Pancreas (tissue), 10 donors: ENCODE measurements at regions not wholly inside any gene's neighbourhood (a gene's known extent, or its start where the extent isn't known, plus 50 kb on each side); places are given as distances from the start of the nearest gene placed in this dataset.

ENCODE experiments used
- ATAC-seq, 4 donors: fragments of 200-7000 bp; cut with Tn5 transposase; one replicate each; pipeline versions ENCODE4 v1.8.0 to v1.9.1; 2020; ENCODE audit warnings: mild to moderate bottlenecking in 4 of 4, moderate library complexity in 4 of 4
- DNase-seq, 6 donors: peaks; one replicate each; pipeline ENCODE4 v3.0.0-alpha.2; 2020
- FAIRE-seq: peaks from 2 replicates; lab custom pipeline; 2012; peaks lifted over from hg19 to GRCh38; lab: Jason Lieb, UNC
- H3K27ac ChIP-seq, 4 donors: fragments of 200-600 bp; sonication (generic); 1 replicate in 3 of 4; 2 replicates in 1 of 4; pipeline versions ENCODE4 v1.5.0 to v1.8.0; 2020
- H3K27me3 ChIP-seq, 4 donors: fragments of 200-600 bp; one replicate each; pipeline ENCODE4 v1.8.0; 2021
- H3K36me3 ChIP-seq, 3 donors: fragments of 200-600 bp; sonication (generic) in 1 of 3; one replicate each; pipeline versions ENCODE4 v1.5.0 to v1.8.0; 2020 to 2021
- H3K4me1 ChIP-seq, 3 donors: fragments of 200-600 bp; one replicate each; pipeline ENCODE4 v1.8.0; 2021
- H3K4me3 ChIP-seq, 4 donors: fragments of 200-600 bp; sonication (generic) in 2 of 4; one replicate each; pipeline versions ENCODE4 v1.5.0 to v1.8.0; 2020 to 2021
- H3K9me3 ChIP-seq, 4 donors: fragments of 200-600 bp; one replicate each; pipeline ENCODE4 v1.8.0; 2021
- CTCF ChIP-seq, 4 donors: fragments of 200-600 bp; sonication (generic) in 3 of 4; IDR thresholded peaks; one replicate each; pipeline versions ENCODE4 v1.5.0 to v1.8.0; 2021; ENCODE audit warnings: antibody characterized with exemption in 4 of 4
- WGBS, 2 donors: extraction: QIAGEN DNeasy Blood & Tissue Kit; methylation state at CpG; one replicate each; pipeline ENCODE4 v1.1.7; 2013; 5-methylcytosine and 5-hydroxymethylcytosine counted together
- intact Hi-C, 3 donors: fragments of 100-400 bp; cut with DNase I; formaldehyde crosslinking; loops; one replicate each; pipeline versions ENCODE4 v1.11.1 to v1.14.2; 2022
- donor health status: healthy with polysubstance abuse.
- donor health status: DM: no; HTN: no; CAD: no; lungs with moderate emphysema.
- donor health status: DM: no; HTN: no; CAD: no.
- donor health status: control.
- donor health status: control.
- donor health status: Bipolar disorder and iron deficiency.
- donor health status: DM: yes; HTN: yes; CAD: no.
- donor health status: DM: no; HTN: no; CAD: no.
- donor health status: DM: no; HTN: no; CAD: no.
- donor health status: DM: yes; HTN: yes; CAD: no.

- no peak for ATAC-seq
- intact Hi-C loops, result no loop called here
- H3K27ac ChIP-seq, result no peak overlapping the region
- H3K9me3 ChIP-seq, result no peaks in the 10 kb centered on the region
- TF ChIP-seq CTCF (IDR thresholded peaks at IDR 0.05), result no peak
- 85 to 95% methylated on average over 1 of the region's 1 CpG for WGBS, 2 donors
- no peaks in the 10 kb centered on the region for H3K4me1 ChIP-seq
- H3K4me3 ChIP-seq, result no peak overlapping the region
- no peaks in the 10 kb centered on the region for H3K36me3 ChIP-seq
- DNase-seq, result no peak
- H3K27me3 ChIP-seq, result no peaks in the 10 kb centered on the region
- FAIRE-seq, result no peak
Measured at GRCh38 chr3:40821315-40821714, 296.6 kb downstream of the ZNF621 start.

- TF ChIP-seq CTCF (IDR thresholded peaks at IDR 0.05), result no peak
- ATAC-seq (no peak), FAIRE-seq (no peak), DNase-seq (no peak)
- no peaks in the 10 kb centered on the region for H3K36me3 ChIP-seq
- H3K27me3 ChIP-seq, result no peaks in the 10 kb centered on the region
- H3K4me3 ChIP-seq, result no peak overlapping the region
- peaks cover 0 to 5% (median 5%) of the 10 kb centered on the region in 3 donors for H3K4me1 ChIP-seq
- intact Hi-C loops, result no loop called here
- no peaks in the 10 kb centered on the region for H3K9me3 ChIP-seq
- 89% methylated on average over 3 of the region's 3 CpGs for WGBS, 2 donors
- H3K27ac ChIP-seq, result no peak overlapping the region
Measured at GRCh38 chr3:40827226-40827625, 302.5 kb downstream of the ZNF621 start.

GRCh38 chr3:40827942-40828688, 303.4 kb downstream of the ZNF621 start:
- FAIRE-seq (no peak), DNase-seq (peak in 1 of 6 donors; percentile 31), ATAC-seq (peak in 3 of 4 donors; percentile 21 to 65 (median 63))
- no peak overlapping the region for H3K4me3 ChIP-seq
- H3K36me3 ChIP-seq, result no peaks in the 10 kb centered on the region
- intact Hi-C loops, result no loop called here
- no peaks in the 10 kb centered on the region for H3K9me3 ChIP-seq
- TF ChIP-seq CTCF (IDR thresholded peaks at IDR 0.05), result no peak
- 73 to 77% methylated on average over 8 of the region's 8 CpGs for WGBS, 2 donors
- H3K27ac ChIP-seq, result no peak overlapping the region
- peaks cover 0 to 5% (median 5%) of the 10 kb centered on the region in 3 donors for H3K4me1 ChIP-seq
- no peaks in the 10 kb centered on the region for H3K27me3 ChIP-seq

GRCh38 chr3:40828741-40829415, 304.1 kb downstream of the ZNF621 start:
- FAIRE-seq, result no peak
- intact Hi-C loops, result no loop called here
- ATAC-seq, result no peak

More at GRCh38 chr3:40828741-40829415, 304.1 kb downstream of the ZNF621 start:
- TF ChIP-seq CTCF (IDR thresholded peaks at IDR 0.05), result no peak
- H3K4me3 ChIP-seq, result no peak overlapping the region
- peaks cover 0 to 5% (median 5%) of the 10 kb centered on the region in 3 donors for H3K4me1 ChIP-seq
- no peaks in the 10 kb centered on the region for H3K9me3 ChIP-seq
- no peak overlapping the region for H3K27ac ChIP-seq
- H3K27me3 ChIP-seq, result no peaks in the 10 kb centered on the region
- no peak for DNase-seq
- H3K36me3 ChIP-seq, result no peaks in the 10 kb centered on the region
- 84 to 91% methylated on average over 3 of the region's 3 CpGs for WGBS, 2 donors
